OCI-M1 (cell line): ENCODE measurements at regions not wholly inside any gene's neighbourhood (a gene's known extent, or its start where the extent isn't known, plus 50 kb on each side); places are given as distances from the start of the nearest gene placed in this dataset.
"Not testable (repeated sequence)": the region's sequence is repeated elsewhere in the genome, so short reads cannot be mapped to it uniquely, and the experiment has no call there.

Experiments
- DNase-seq: peaks from one replicate; lab custom pipeline; 2025; lab: John Stamatoyannopoulos, UW

DNA sequence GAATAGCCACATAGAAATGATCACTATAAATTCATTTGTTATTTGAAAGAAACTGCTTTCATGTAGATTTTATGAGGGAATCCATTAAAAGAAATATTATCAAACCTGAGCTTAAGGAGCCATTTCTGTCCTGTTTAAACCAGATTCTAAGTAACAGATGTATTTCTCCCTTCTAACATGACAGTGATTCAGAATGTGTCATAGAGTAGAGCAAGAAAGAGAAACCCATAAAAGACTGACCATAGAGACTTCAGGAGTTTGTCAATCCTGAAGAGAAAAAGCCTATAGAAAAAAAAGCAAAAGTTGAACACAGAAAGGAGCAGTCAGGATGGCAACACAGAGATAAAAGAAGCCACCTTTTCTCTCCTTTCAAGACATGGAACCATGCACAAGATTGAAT lies 390.6 kb downstream of the PRIM2 start:
- DNase-seq: not testable (repeated sequence)

DNA sequence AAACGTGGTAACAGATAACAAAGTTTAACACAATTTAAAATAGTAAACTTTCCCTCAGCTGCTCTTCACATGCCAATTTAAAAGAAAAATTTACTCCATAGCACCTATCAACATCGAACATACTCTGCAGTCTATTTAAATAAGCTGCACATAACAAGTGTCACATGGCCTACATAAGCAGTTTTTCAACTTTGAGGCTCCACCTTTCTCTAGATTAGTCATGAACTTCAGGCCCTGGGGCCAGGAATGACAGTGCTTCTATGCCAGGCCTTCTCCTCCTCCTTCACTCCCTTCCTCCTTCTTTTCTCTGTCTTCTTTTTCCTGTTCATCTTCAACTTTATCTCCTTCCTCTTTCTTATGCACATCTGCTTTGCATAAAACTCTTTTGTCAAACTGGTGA lies 405.1 kb downstream of the PRIM2 start:
- peak; percentile 55 for DNase-seq

DNA sequence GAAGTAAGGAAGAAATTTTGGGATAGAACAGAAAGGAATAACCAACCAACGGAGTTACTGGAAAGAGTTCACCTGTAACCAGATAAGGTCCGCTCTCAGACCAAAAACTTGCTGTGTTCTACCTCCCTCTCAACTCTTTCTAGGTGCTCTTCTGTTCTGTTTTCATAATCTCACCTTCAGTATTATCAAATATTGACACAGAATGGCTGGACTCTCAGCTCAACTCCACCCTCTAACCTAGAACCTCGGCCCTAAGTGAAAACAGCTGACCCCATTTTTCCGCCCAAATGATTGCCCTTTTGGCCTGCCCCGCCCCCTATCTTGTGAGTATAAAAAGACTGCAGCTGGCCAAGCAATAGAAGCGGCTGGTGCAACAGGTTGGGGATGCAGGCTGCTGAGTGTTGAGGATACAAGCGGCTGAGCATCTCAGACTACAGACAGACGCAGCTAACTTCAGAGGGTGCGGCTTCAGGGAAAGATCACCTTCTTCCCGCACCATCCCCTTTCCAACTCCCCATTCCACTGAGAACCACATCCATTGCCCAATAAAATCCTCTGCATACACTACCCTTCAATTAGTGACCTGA lies 406.5 kb downstream of the PRIM2 start:
- not testable (repeated sequence) for DNase-seq

DNA sequence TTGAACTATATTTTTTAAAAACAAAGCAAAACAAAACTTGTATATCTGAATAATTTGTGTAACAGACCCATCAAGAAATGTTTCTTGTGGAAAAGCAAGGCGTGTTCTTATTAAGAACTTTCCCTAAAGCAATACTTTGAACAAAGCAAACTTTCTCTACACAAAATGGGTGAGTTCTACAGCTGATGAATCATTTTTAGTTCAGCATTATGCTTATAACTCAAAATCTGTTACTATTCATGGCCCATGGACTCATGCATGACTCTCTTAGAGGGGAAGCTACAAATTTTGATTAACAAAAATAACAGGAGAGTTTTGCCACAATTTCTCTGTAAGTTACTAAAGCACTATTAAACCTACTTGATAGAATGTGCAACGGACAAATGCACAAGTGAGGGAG lies 412.0 kb downstream of the PRIM2 start:
- DNase-seq: not testable (repeated sequence)

DNA sequence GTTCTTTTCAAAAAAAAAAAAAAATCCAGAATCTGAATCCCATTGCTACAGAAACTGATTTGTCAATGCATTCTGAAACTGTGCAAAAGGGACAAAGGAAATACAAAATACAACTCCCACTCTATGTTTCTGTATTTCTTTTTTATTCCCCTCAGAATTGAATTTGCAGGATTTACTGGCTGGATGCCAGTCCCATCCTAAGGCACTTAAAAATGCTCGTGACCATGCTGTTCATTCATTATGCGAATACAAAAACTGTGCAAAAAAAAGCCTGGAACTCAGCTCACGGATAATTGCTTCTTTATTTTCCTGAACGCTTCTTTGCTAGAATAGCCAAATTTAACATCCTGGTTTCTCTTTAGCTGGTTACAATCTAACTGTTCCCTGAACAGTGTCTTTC lies 413.3 kb downstream of the PRIM2 start:
- not testable (repeated sequence) for DNase-seq

DNA sequence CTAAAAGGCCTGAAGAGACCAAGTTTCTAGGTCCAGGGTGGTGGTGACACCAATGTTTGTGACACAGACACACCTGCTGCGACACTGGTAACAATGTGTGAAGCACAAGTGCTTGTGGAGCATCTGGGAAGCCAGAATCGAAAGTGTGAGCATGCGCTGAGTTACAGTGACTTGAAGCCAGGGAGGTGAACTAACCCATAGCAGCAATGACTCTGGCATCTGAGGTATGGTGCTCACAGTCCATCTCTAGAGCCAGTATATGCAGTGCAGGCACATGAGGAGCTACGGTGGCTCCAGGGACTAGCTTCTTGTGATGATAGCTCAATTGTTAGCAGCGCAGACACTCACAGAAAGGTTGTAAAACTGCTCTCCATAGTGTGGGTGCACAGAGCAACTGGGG lies 430.3 kb downstream of the PRIM2 start:
- not testable (repeated sequence) for DNase-seq

DNA sequence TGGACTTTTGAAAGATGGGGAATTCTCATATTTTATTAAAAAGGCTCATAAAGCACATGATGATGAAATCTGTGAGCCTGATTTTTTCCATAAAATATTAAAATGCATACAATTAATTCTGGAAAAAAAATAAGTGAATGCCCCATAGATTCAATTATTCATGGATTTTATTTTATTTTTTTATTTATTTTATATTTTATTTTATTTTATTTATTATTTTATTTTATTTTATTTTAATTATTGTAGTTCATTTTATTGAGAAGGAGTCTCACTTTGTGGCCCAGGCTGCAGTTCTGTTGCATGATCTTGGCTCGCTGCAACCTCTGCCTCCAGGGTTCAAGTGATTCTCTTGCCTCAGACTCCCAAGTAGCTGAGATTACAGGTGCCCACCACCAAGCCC lies 442.4 kb downstream of the PRIM2 start:
- not testable (repeated sequence) for DNase-seq

DNA sequence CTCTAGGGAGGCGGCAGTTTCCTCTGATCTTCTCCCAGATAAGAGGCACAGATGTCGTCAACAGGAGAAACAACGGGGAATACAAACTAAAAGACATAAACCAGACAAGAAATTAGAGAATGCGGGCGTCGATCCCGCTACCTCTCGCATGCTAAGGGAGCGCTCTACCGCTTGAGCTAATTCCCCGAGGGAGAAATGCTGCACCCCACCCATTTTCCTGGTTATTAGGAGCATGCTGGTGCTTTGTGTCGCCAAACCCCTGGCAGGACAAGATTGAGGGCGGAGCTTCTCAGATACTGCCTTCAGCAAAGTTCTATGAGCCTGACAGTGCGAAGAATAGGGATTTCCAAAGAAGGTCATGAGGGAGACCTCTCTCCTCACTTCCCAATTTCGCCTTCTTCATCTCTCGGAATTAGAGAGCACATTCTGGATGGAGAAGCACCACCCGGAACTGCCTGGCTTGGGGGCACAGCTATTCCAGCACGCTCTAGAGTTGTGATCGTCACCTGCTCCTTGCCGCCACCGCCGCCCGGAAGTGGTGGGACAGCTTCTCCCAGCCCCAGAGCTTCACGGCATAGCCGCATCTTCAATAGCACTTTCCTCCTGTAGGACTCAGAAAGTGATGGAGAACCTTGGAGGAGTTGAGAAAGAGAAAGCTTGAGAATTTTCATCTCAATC lies 475.4 kb downstream of the PRIM2 start:
- not testable (repeated sequence) for DNase-seq

DNA sequence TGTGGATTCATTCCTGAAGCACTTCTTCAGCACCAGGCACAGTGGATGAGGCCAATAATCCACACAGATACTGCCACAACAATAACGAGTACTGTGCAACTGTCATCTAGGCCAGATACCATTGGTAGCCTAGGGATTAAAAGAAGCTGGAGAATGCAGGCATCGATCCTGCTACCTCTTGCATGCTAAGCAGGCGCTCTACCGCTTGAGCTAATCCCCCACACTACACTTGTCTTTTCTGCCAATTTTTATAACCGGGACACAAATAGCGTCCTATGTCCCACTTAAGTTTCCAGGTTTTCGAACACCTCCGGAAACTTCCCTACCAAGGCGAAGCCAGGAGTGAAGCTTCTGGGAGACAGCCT lies 475.9 kb downstream of the PRIM2 start:
- not testable (repeated sequence) for DNase-seq

DNA sequence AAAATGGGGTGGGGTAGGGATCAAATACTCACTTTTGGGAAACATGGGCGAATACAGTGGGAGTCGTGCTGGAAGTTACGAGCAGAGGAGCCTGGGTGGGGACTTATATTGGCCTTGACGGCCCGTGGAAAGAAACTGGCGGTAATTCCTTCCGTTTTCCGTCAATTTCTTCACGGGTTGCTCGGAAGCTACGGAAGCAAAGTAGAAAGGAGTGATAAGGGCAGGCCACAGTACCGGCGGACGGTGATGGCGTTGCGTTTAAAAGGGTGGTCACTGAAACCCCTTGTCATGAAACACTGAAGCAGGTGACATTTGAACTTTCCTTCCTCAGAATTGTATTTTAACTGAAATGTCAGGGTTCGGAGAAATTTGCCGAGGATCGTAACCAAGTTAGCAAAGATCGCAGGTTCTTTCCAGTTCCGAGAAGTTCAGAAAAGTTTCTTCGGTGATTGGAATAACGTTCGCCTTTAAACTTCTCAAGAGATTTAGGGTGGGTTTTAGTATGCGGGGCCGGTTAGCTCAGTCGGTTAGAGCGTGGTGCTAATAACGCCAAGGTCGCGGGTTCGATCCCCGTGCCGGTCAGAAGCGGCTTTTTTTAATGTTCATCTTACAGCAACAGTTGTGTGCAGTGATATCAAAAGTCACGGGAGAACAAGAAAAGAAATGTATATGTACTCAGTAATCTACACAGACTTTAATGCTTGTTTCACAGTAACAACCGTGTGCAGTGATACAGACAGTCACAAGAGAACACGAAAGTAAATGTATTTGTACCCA lies 482.5 kb downstream of the PRIM2 start:
- DNase-seq: not testable (repeated sequence)

DNA sequence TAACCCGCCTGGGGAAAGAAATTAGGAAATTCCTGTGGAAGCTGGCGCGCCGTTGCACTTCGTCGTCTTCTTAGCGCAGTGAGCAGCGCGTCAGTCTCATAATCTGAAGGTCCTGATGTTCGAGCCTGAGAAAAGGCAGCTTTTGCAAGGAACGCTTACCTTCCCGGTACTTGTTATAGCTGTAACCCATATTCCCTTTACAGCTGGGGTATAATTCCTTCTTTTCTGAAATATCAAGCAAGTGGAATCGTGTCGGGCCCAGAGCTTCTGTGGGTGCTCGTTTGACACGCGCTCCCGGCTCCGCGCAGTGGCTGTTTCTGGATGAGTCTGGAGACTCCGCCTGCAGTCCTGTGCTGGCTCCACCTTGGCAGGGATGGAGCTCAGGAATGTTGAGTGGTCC lies 491.2 kb downstream of the PRIM2 start:
- DNase-seq: not testable (repeated sequence)

DNA sequence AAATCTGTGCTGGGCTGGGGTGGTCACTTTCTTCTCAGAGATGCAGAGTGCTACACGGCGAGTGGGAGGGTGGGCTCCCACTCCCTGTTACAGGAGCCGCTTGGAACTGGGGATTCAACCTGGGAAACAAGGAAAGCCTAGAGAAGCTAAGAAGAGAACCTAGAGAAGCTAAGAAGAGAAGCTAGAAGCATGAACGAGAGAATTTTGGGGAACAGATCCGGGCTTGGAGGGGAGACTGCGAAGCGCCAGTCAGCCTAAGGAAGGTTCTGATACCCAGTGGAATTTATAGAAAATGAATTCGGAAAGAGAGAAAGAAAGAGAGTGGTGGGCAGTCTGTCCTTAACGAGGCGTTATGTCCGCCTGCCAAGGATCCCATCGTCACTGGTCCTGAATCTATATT lies 492.0 kb downstream of the PRIM2 start:
- DNase-seq: not testable (repeated sequence)

DNA sequence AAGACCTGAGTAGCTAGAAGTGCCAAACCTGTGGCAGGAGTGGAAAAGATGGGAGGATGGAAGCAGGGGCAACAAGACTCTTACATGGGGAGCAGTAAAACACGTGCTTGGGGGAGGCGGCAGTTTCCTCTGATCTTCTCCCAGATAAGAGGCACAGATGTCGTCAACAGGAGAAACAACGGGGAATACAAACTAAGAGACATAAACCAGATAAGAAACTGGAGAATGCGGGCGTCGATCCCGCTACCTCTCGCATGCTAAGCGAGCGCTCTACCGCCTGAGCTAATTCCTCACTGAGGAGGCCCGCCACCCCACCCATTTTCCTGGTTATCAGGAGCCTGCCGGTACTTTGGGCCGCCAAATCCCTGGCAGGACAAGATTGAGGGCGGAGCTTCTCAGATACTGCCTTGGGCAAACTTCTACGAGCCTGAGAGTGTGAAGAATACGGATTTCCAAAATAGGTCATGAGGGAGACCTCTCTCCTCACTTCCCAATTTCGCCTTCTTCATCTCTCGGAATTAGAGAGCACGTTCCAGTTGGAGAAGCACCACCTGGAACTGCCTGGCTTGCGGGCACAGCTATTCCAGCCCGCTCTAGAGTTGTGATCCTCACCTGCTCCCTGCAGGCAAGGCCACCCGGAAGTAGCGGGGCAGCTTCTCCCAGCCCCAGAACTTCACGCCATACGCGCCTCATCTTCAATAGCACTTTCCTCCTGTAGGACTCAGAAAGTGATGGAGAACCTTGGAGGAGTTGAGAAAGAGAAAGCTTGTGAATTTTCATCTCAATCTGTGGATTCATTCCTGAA lies 496.0 kb downstream of the PRIM2 start:
- not testable (repeated sequence) for DNase-seq

DNA sequence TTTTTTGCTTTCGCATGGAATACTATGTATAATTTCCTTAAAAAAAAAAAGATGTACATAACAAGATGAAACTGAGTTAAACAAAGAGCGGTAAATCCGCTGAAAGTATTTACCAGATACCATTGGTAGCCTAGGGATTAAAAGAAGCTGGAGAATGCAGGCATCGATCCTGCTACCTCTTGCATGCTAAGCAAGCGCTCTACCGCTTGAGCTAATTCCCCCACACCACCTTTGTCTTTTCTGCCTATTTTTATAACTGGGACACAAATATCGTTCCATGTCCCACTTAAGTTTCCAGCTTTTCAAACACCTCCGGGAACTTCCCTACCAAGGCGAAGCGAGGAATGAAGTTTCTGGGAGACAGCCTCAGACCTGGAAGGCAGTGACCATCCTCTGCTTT lies 498.4 kb downstream of the PRIM2 start:
- not testable (repeated sequence) for DNase-seq

DNA sequence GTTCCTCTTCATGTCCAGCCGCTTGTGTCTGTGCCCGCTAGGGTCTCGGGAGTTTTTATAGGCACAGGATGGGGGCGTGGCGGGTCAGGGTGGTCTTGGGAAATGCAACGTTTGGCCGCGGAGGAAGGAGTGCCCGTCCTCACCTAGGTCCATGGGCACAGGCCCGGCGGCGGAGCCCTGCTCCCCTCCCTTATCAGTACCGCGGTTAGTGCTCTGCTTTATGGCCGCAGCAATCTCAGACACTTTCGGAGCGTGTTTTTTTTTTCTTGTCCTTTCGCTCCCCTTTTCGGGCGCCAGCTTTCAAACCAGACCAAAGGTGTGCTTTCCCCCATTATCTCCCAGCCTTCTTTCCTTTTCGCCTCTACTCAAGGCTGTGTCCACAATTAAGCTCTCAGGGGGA lies 503.9 kb downstream of the PRIM2 start:
- not testable (repeated sequence) for DNase-seq

DNA sequence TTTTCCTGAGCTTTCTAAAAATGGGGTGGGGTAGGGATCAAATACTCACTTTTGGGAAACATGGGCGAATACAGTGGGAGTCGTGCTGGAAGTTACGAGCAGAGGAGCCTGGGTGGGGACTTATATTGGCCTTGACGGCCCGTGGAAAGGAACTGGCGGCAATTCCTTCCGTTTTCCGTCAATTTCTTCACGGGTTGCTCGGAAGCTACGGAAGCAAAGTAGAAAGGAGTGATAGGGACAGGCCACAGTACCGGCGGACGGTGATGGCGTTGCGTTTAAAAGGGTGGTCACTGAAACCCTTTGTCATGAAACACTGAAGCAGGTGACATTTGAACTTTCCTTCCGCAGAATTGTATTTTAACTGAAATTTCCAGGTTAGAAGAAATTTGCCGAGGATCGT lies 505.0 kb downstream of the PRIM2 start:
- not testable (repeated sequence) for DNase-seq

DNA sequence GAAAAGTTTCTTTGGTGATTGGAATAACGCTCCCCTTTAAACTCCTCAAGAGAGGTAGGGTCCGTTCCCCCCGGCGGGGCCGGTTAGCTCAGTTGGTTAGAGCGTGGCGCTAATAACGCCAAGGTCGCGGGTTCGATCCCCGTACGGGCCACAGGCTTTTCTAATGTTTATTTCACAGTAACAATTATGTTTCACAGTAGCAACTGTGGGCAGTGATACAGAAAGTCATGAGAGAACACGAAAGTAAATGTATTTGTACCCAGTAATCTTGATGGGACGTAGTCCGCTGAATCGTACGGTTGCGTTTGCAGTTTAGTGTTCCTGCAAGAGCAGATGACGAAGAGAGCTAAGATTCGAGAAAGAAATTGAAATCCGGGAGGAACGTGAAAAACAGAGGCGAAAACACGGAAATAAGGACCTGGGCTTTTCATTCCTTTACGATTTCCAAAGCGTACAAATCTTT lies 505.5 kb downstream of the PRIM2 start:
- DNase-seq: no peak

DNA sequence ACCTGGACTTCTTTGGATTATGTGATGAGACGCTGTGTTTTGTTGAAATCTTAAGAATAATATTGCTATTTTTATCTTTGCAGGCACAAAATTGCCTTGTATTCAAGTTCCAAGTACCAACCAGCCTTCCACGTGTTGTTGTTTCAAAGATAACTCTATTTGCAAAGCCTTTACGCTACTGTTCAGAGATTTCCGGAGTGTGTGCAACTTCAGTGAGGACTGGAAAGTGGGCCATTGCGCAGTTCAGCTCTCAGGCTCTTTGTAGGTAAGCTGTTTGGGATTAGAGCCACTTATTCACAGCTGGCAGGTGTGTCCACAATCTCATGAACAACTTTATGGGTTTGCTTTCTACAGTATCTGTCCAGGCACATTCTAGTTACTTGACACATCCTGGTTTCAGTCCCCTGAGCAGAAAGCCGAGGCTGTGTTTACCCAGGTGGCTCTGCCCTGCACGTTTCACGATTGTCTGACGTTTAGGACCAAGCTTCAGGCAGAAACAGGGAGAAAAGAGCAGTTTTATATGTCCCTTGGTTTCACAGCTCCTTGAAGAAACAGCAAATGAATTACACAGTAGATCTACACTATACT lies 520.3 kb downstream of the PRIM2 start:
- DNase-seq: not testable (repeated sequence)

DNA sequence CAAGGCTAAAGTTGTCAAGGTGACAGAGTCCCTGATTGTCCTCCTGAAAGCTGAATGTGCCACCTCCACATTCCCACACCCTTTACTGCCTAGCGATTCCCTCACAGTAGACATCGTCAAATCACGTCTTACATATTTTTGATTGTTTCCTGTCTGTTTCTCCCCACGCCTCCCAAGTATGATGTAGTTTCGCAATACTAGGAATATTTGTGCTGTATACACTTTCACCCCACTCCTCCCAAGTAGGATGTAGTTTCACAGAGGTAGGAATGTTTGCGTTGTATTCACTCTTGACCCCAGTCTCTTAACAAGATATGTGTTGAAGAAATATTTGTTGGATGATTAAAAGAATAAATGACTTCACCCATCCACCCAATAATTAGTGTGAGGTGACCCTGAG lies 524.1 kb downstream of the PRIM2 start:
- DNase-seq: not testable (repeated sequence)

DNA sequence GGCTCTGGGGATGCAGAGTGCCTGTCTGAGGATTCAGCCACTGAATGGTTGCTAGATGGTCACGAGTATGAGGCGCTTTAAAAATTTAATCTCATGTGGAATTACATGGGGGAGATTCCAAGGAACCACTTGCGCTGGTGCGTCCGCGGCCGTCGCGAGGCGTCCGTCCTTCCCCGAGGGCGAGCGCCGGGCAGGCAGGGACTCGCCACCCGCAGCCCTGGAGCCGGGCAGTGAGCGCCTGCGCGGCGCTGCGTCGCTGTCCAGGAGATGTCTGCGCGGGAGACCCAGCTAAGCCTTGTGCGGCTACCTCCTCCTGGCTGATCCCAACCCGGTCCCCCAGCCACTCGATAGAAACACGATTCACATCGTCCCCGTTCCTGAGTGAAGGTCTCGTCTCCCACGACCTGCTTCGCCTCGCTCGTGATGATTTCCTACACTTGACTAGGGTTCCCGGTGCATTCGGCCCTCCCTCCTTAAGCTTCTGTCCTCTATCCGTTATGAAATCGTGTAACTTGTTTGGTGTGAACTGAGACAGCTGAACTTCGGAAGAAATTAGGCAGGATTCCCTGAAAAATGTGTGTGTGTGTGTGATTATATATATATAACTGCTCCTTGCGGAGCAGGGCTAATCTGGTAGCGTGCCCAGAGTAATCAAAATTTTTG lies 536.4 kb downstream of the PRIM2 start:
- DNase-seq: not testable (repeated sequence)
